ENCODE measurements at regions not wholly inside any gene's neighbourhood (a gene's known extent, or its start where the extent isn't known, plus 50 kb on each side); places are given as distances from the start of the nearest gene placed in this dataset.

- TF ChIP-seq POLR2A (IDR thresholded peaks at IDR 0.05) (no peak), CTCF (IDR thresholded peaks at IDR 0.05) (no peak)
Measured at GRCh38 chr15:38024293-38025091, 90.1 kb downstream of the TMCO5A start.

Data from ovary (tissue), 3 donors.